H9 (cell line): ENCODE measurements at regions not wholly inside any gene's neighbourhood (a gene's known extent, or its start where the extent isn't known, plus 50 kb on each side); places are given as distances from the start of the nearest gene placed in this dataset.

ENCODE experiments used
- DNase-seq: peaks from one replicate; pipeline ENCODE4 v3.0.0-alpha.2; 2017
- H2AFZ ChIP-seq: one replicate; pipeline ENCODE4 v1.6.1; 2013; ENCODE audit warnings: mild to moderate bottlenecking, low read length, control low read depth, moderate library complexity
- H2AK5ac ChIP-seq: 2 replicates; pipeline ENCODE4 v1.6.1; 2013; ENCODE audit warnings: low read length, control low read depth, mixed read lengths; ENCODE audit not compliant: insufficient read length
- H2BK120ac ChIP-seq: one replicate; pipeline ENCODE4 v1.6.1; 2013; ENCODE audit warnings: low read depth, mild to moderate bottlenecking, low read length, control low read depth, inconsistent platforms; ENCODE audit not compliant: poor library complexity, severe bottlenecking
- H2BK12ac ChIP-seq: 2 replicates; pipeline ENCODE4 v1.6.1; 2013; ENCODE audit warnings: low read length, control low read depth, mixed read lengths, low read depth; ENCODE audit not compliant: insufficient read length
- H2BK15ac ChIP-seq: 2 replicates; pipeline ENCODE4 v1.6.1; 2013; ENCODE audit warnings: low read depth, low read length, control low read depth
- H2BK20ac ChIP-seq: one replicate; pipeline ENCODE4 v1.6.1; 2013; ENCODE audit warnings: low read depth, mild to moderate bottlenecking, low read length, control low read depth, inconsistent platforms; ENCODE audit not compliant: poor library complexity, severe bottlenecking
- H2BK5ac ChIP-seq: 2 replicates; pipeline ENCODE4 v1.6.1; 2013; ENCODE audit warnings: low read length, control low read depth, mixed read lengths; ENCODE audit not compliant: insufficient read length
- H3K14ac ChIP-seq: 2 replicates; pipeline ENCODE4 v1.6.1; 2013; ENCODE audit warnings: low read length, control low read depth; ENCODE audit not compliant: insufficient read depth
- H3K18ac ChIP-seq: 2 replicates; pipeline ENCODE4 v1.6.1; 2013; ENCODE audit warnings: low read depth, mild to moderate bottlenecking, mixed read lengths, low read length, control low read depth; ENCODE audit not compliant: insufficient read length
- H3K23ac ChIP-seq: 2 replicates; pipeline ENCODE4 v1.6.1; 2013; ENCODE audit warnings: low read length, control low read depth, mixed read lengths, low read depth; ENCODE audit not compliant: insufficient read length
- H3K23me2 ChIP-seq: 2 replicates; pipeline ENCODE4 v1.6.1; 2013; ENCODE audit warnings: low read depth, mild to moderate bottlenecking, mixed read lengths, low read length, control low read depth; ENCODE audit not compliant: insufficient read length, poor library complexity, severe bottlenecking
- H3K27ac ChIP-seq: 2 replicates; pipeline ENCODE4 v1.5.1; 2013; ENCODE audit warnings: low read length, control low read depth, mixed read lengths, low read depth; ENCODE audit not compliant: insufficient read length
- H3K27me3 ChIP-seq: 2 replicates; pipeline ENCODE4 v1.6.1; 2013; ENCODE audit warnings: low read length, control low read depth, inconsistent platforms; ENCODE audit not compliant: insufficient read depth
- H3K4ac ChIP-seq: 2 replicates; pipeline ENCODE4 v1.6.1; 2013; ENCODE audit warnings: low read depth, mild to moderate bottlenecking, control low read depth, inconsistent platforms, low read length, moderate library complexity
- H3K4me1 ChIP-seq: 2 replicates; pipeline ENCODE4 v1.6.1; 2013; ENCODE audit warnings: low read length, control low read depth, inconsistent platforms; ENCODE audit not compliant: insufficient read depth
- H3K4me2 ChIP-seq: 2 replicates; pipeline ENCODE4 v1.6.1; 2013; ENCODE audit warnings: low read length, control low read depth, mixed read lengths; ENCODE audit not compliant: insufficient read length, insufficient read depth
- H3K56ac ChIP-seq: 2 replicates; pipeline ENCODE4 v1.6.1; 2013; ENCODE audit warnings: low read depth, mild to moderate bottlenecking, mixed read lengths, low read length, control low read depth; ENCODE audit not compliant: insufficient read length
- H3K79me1 ChIP-seq: 2 replicates; pipeline ENCODE4 v1.6.1; 2013; ENCODE audit warnings: low read depth, mild to moderate bottlenecking, moderate library complexity, low read length, control low read depth, inconsistent platforms; ENCODE audit not compliant: insufficient read depth, poor library complexity, severe bottlenecking
- H3K79me2 ChIP-seq: 2 replicates; pipeline ENCODE4 v1.6.1; 2013; ENCODE audit warnings: low read length, control low read depth, inconsistent platforms; ENCODE audit not compliant: insufficient read depth
- H3K9ac ChIP-seq: 2 replicates; pipeline ENCODE4 v1.6.1; 2013; ENCODE audit warnings: low read length, control low read depth, mixed read lengths; ENCODE audit not compliant: insufficient read length; ENCODE audit errors: extremely low read depth
- H3K9me3 ChIP-seq: one replicate; pipeline ENCODE4 v1.6.1; 2013; ENCODE audit warnings: low read depth, low read length, inconsistent platforms; ENCODE audit not compliant: control insufficient read depth
- H3T11ph ChIP-seq: one replicate; pipeline ENCODE4 v1.6.1; 2013; ENCODE audit warnings: mild to moderate bottlenecking, low read length, control low read depth, inconsistent platforms
- H4K20me1 ChIP-seq: one replicate; pipeline ENCODE4 v1.6.1; 2013; ENCODE audit not compliant: control insufficient read depth, insufficient read length, insufficient read depth
- H4K5ac ChIP-seq: 2 replicates; pipeline ENCODE4 v1.6.1; 2013; ENCODE audit warnings: low read depth, mild to moderate bottlenecking, mixed read lengths, low read length, control low read depth; ENCODE audit not compliant: insufficient read length
- H4K8ac ChIP-seq: replicated peaks from 2 replicates; pipeline ENCODE4 v1.6.1; 2013; ENCODE audit warnings: low read length, control low read depth, mixed read lengths, low read depth; ENCODE audit not compliant: insufficient read length
- H4K91ac ChIP-seq: 2 replicates; pipeline ENCODE4 v1.6.1; 2013; ENCODE audit warnings: low read depth, mild to moderate bottlenecking, moderate library complexity, mixed read lengths, low read length, control low read depth; ENCODE audit not compliant: insufficient read length
- H3K27ac Mint-ChIP-seq, 3 experiments: 2 replicates in 2 of 3; 3 replicates in 1 of 3; pipeline ENCODE4 v1.8.0; 2020 to 2021; ENCODE audit warnings: mixed read lengths in 3 of 3, mild to moderate bottlenecking in 1 of 3, moderate library complexity in 1 of 3
- H3K27me3 Mint-ChIP-seq: 2 replicates; pipeline ENCODE4 v1.8.0; 2021; ENCODE audit warnings: low read depth, mild to moderate bottlenecking, moderate library complexity, mixed read lengths
- H3K36me3 Mint-ChIP-seq, 3 experiments: 2 replicates in 2 of 3; 3 replicates in 1 of 3; pipeline ENCODE4 v1.8.0; 2020 to 2021; ENCODE audit warnings: low read depth in 3 of 3, mixed read lengths in 3 of 3; ENCODE audit not compliant: insufficient read depth in 1 of 3
- H3K4me1 Mint-ChIP-seq, 2 experiments: 2 replicates each; pipeline ENCODE4 v1.8.0; 2020; ENCODE audit warnings: mixed read lengths in 2 of 2
- H3K4me3 Mint-ChIP-seq, 2 experiments: 2 replicates in 1 of 2; 3 replicates in 1 of 2; pipeline ENCODE4 v1.8.0; 2020 to 2021; ENCODE audit warnings: mild to moderate bottlenecking in 2 of 2, mixed read lengths in 2 of 2, moderate library complexity in 1 of 2
- H3K9me3 Mint-ChIP-seq, 2 experiments: 2 replicates in 1 of 2; 3 replicates in 1 of 2; pipeline ENCODE4 v1.8.0; 2020; ENCODE audit warnings: mild to moderate bottlenecking in 2 of 2, mixed read lengths in 2 of 2, moderate library complexity in 1 of 2
- WGBS: extraction: QIAGEN DNeasy Blood & Tissue Kit; methylation state at CpG from one replicate; pipeline ENCODE4 v1.1.7; 2013; ENCODE audit warnings: missing lambda C conversion rate, low lambda C conversion rate, mixed read lengths; ENCODE audit not compliant: insufficient read length; ENCODE audit errors: extremely low coverage; 5-methylcytosine and 5-hydroxymethylcytosine counted together
- TF ChIP-seq, protein P1 (sequence below): fragments of 200-600 bp; sonication (generic); conservative IDR thresholded peaks from 3 replicates; pipeline ENCODE4 v1.8.0; 2021; ENCODE audit warnings: antibody characterized with exemption, mild to moderate bottlenecking

DNA sequence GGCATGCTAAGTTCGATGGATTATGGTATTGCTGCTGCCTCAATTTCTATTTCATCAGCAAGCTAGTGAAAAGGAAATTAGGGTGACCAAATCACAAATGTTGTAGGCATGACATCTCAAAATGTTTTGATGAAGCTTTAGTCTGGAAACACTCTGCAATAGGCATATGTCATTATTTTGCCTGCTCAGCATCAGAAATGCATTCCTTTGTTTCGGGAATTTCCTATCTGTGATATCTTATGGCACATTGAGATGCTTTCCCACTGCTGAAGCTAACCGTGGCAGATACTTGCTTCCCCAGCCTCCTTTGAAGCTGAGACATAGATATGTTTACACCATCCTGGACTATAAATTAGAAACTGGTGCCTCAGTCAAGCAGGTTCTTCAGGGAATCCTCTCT is 119.7 kb downstream of the CDC42EP3 start:
- no peak overlapping the region for H3K4ac ChIP-seq
- no peak overlapping the region for H3K23ac ChIP-seq
- no peak overlapping the region for H3K9ac ChIP-seq
- no CpG with 5 or more reads among the region's 3 CpGs for WGBS
- no peak overlapping the region for H2BK12ac ChIP-seq
- no peak overlapping the region for H3K18ac ChIP-seq
- H3K4me1 ChIP-seq: no peaks in the 10 kb centered on the region
- no peak overlapping the region for H2BK5ac ChIP-seq
- no peaks in the 10 kb centered on the region for H3K9me3 ChIP-seq
- no peak overlapping the region for H4K8ac ChIP-seq
- no peak overlapping the region for H4K5ac ChIP-seq
- Mint-ChIP-seq H3K27me3 (no peaks in the 10 kb centered on the region), H3K4me1 (0 out of 4 replicates have a peak, but pooled peaks cover 0 to 2% of the 10 kb centered on the region in 2 experiments), H3K36me3 (peaks cover 0 to 5% (median 3%) of the 10 kb centered on the region in 3 experiments; a peak in 1 of 7 replicates), H3K27ac (no peak overlapping the region), H3K4me3 (no peak overlapping the region), H3K9me3 (peaks cover 2 to 4% of the 10 kb centered on the region in 2 experiments; a peak in 2 of 5 replicates)
- H4K20me1 ChIP-seq: no peaks in the 10 kb centered on the region
- H2BK20ac ChIP-seq: no peak overlapping the region
- no peak overlapping the region for H2BK15ac ChIP-seq
- no peak overlapping the region for H2BK120ac ChIP-seq
- no peak overlapping the region for H3K4me2 ChIP-seq
- no peak overlapping the region for H2AFZ ChIP-seq
- H3K23me2 ChIP-seq: no peaks in the 10 kb centered on the region
- TF ChIP-seq, protein P1, sequence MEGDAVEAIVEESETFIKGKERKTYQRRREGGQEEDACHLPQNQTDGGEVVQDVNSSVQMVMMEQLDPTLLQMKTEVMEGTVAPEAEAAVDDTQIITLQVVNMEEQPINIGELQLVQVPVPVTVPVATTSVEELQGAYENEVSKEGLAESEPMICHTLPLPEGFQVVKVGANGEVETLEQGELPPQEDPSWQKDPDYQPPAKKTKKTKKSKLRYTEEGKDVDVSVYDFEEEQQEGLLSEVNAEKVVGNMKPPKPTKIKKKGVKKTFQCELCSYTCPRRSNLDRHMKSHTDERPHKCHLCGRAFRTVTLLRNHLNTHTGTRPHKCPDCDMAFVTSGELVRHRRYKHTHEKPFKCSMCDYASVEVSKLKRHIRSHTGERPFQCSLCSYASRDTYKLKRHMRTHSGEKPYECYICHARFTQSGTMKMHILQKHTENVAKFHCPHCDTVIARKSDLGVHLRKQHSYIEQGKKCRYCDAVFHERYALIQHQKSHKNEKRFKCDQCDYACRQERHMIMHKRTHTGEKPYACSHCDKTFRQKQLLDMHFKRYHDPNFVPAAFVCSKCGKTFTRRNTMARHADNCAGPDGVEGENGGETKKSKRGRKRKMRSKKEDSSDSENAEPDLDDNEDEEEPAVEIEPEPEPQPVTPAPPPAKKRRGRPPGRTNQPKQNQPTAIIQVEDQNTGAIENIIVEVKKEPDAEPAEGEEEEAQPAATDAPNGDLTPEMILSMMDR: no peak
- no peaks in the 10 kb centered on the region for H3K27me3 ChIP-seq
- no peak for DNase-seq
- H3T11ph ChIP-seq: no peak overlapping the region
- H3K79me1 ChIP-seq: no peaks in the 10 kb centered on the region
- no peak overlapping the region for H3K14ac ChIP-seq
- H3K56ac ChIP-seq: no peak overlapping the region
- no peak overlapping the region for H4K91ac ChIP-seq
- H2AK5ac ChIP-seq: no peak overlapping the region
- no peaks in the 10 kb centered on the region for H3K79me2 ChIP-seq
- no peak overlapping the region for H3K27ac ChIP-seq
